ENCODE measurements at regions not wholly inside any gene's neighbourhood (a gene's known extent, or its start where the extent isn't known, plus 50 kb on each side); places are given as distances from the start of the nearest gene placed in this dataset.

GRCh38 chr1:204818998-204819397, 51.7 kb upstream of the NFASC start:
- H3K79me2 ChIP-seq (ENCODE audit: insufficient read depth, low read length) = no peaks in the 10 kb centered on the region
- H2AK5ac ChIP-seq (ENCODE audit: insufficient read length, low read length) = no peak overlapping the region
- no peak overlapping the region for H3K56ac ChIP-seq (ENCODE audit: insufficient read length, low read depth, low read length)
- no peak overlapping the region for H3K14ac ChIP-seq (ENCODE audit: insufficient read depth, low read length)
- H3K23me2 ChIP-seq (ENCODE audit: insufficient read length, low read depth, low read length, poor library complexity, severe bottlenecking) = no peaks in the 10 kb centered on the region
- no peaks in the 10 kb centered on the region for H3K36me3 Mint-ChIP-seq (ENCODE audit: insufficient read depth in 1 of 3, low read depth in 3 of 3)
- no peaks in the 10 kb centered on the region for H3K4me1 ChIP-seq (ENCODE audit: insufficient read depth, low read length)
- peak overlapping the region; percentile 4 for H4K5ac ChIP-seq (ENCODE audit: insufficient read length, low read depth, low read length)
- no peak overlapping the region for H2BK120ac ChIP-seq (ENCODE audit: low read depth, low read length, poor library complexity, severe bottlenecking)
- WGBS (ENCODE audit: extremely low coverage, insufficient read length, low lambda C conversion rate) = no CpG with 5 or more reads among the region's 3 CpGs
- no peak overlapping the region for H3K9ac ChIP-seq (ENCODE audit: extremely low read depth, insufficient read length, low read length)
- no peaks in the 10 kb centered on the region for H3K27me3 ChIP-seq (ENCODE audit: insufficient read depth, low read length)
- no peak overlapping the region for H3K27ac Mint-ChIP-seq
- H3K9me3 ChIP-seq (ENCODE audit: control insufficient read depth, low read depth, low read length) = no peaks in the 10 kb centered on the region
- DNase-seq = no peak
- peaks cover 6% of the 10 kb centered on the region for H3K27me3 Mint-ChIP-seq (ENCODE audit: low read depth)
- no peak overlapping the region for H3K4ac ChIP-seq (ENCODE audit: low read depth, low read length)
- H3K18ac ChIP-seq (ENCODE audit: insufficient read length, low read depth, low read length) = no peak overlapping the region
- no peak overlapping the region for H3K23ac ChIP-seq (ENCODE audit: insufficient read length, low read depth, low read length)
- no peak overlapping the region for H3K4me2 ChIP-seq (ENCODE audit: insufficient read depth, insufficient read length, low read length)
- H4K20me1 ChIP-seq (ENCODE audit: control insufficient read depth, insufficient read depth, insufficient read length) = no peaks in the 10 kb centered on the region
- H3K9me3 Mint-ChIP-seq = no peaks in the 10 kb centered on the region
- no peak for TF ChIP-seq CTCF (conservative IDR thresholded peaks at IDR 0.05)
- H4K91ac ChIP-seq (ENCODE audit: insufficient read length, low read depth, low read length) = no peak overlapping the region
- H2BK12ac ChIP-seq (ENCODE audit: insufficient read length, low read depth, low read length) = no peak overlapping the region
- no peak overlapping the region for H3T11ph ChIP-seq (ENCODE audit: low read length)
- H2BK15ac ChIP-seq (ENCODE audit: low read depth, low read length) = no peak overlapping the region
- H4K8ac ChIP-seq (replicated peaks; ENCODE audit: insufficient read length, low read depth, low read length) = no peak overlapping the region
- no peak overlapping the region for H3K4me3 Mint-ChIP-seq
- no peaks in the 10 kb centered on the region for H3K4me1 Mint-ChIP-seq
- no peak overlapping the region for H2BK5ac ChIP-seq (ENCODE audit: insufficient read length, low read length)
- H3K79me1 ChIP-seq (ENCODE audit: insufficient read depth, low read depth, low read length, poor library complexity, severe bottlenecking) = no peaks in the 10 kb centered on the region
- H2AFZ ChIP-seq (ENCODE audit: low read length) = no peak overlapping the region
- no peak overlapping the region for H3K27ac ChIP-seq (ENCODE audit: insufficient read length, low read depth, low read length)
- H2BK20ac ChIP-seq (ENCODE audit: low read depth, low read length, poor library complexity, severe bottlenecking) = no peak overlapping the region
